Endodermal cell (in vitro differentiated cells): ENCODE measurements at regions not wholly inside any gene's neighbourhood (a gene's known extent, or its start where the extent isn't known, plus 50 kb on each side); places are given as distances from the start of the nearest gene placed in this dataset.

Experiments used
- DNase-seq: peaks from one replicate; pipeline ENCODE4 v3.0.0-alpha.2; 2017
- H3K27ac ChIP-seq: 2 replicates; pipeline ENCODE4 v1.5.1; 2013; ENCODE audit warnings: mild to moderate bottlenecking, low read depth, low read length, moderate library complexity
- H3K27me3 ChIP-seq: 2 replicates; pipeline ENCODE4 v1.6.1; 2013; ENCODE audit warnings: mild to moderate bottlenecking, low read length, moderate library complexity; ENCODE audit not compliant: insufficient read depth, control insufficient read depth, poor library complexity, severe bottlenecking
- H3K36me3 ChIP-seq: 2 replicates; pipeline ENCODE4 v1.7.0; 2013; ENCODE audit warnings: mild to moderate bottlenecking, low read length, moderate library complexity; ENCODE audit not compliant: control insufficient read depth, insufficient read depth
- H3K4me1 ChIP-seq: one replicate; pipeline ENCODE4 v1.7.0; 2013; ENCODE audit warnings: low read length; ENCODE audit not compliant: control insufficient read depth, insufficient read depth
- H3K4me3 ChIP-seq: 2 replicates; pipeline ENCODE4 v1.5.1; 2013; ENCODE audit warnings: mild to moderate bottlenecking, low read length, moderate library complexity
- H3K9ac ChIP-seq: 2 replicates; pipeline ENCODE4 v1.6.1; 2013; ENCODE audit warnings: mild to moderate bottlenecking, low read length, moderate library complexity; ENCODE audit not compliant: poor library complexity, severe bottlenecking; ENCODE audit errors: extremely low read depth
- H3K9me3 ChIP-seq: 2 replicates; pipeline ENCODE4 v1.6.1; 2013; ENCODE audit warnings: mild to moderate bottlenecking, low read length, moderate library complexity; ENCODE audit not compliant: control insufficient read depth
- H3K27ac Mint-ChIP-seq: 2 replicates; pipeline ENCODE4 v1.8.0; 2020; ENCODE audit warnings: mixed read lengths
- H3K27me3 Mint-ChIP-seq: 2 replicates; pipeline ENCODE4 v1.8.0; 2021; ENCODE audit warnings: mild to moderate bottlenecking, mixed read lengths; ENCODE audit not compliant: insufficient read depth
- H3K36me3 Mint-ChIP-seq: 2 replicates; pipeline ENCODE4 v1.8.0; 2020; ENCODE audit warnings: low read depth, mixed read lengths
- H3K4me1 Mint-ChIP-seq: 2 replicates; pipeline ENCODE4 v1.8.0; 2020; ENCODE audit warnings: mixed read lengths
- H3K4me3 Mint-ChIP-seq: 2 replicates; pipeline ENCODE4 v1.8.0; 2020; ENCODE audit warnings: mild to moderate bottlenecking, moderate library complexity, mixed read lengths
- H3K9me3 Mint-ChIP-seq: 2 replicates; pipeline ENCODE4 v1.8.0; 2020; ENCODE audit warnings: mild to moderate bottlenecking, mixed read lengths
- WGBS, 2 experiments: methylation state at CpG; one replicate each; pipeline versions ENCODE4 v1.1.5 to v1.1.7; 2013; ENCODE audit warnings: missing lambda C conversion rate in 2 of 2, mixed read lengths in 1 of 2; ENCODE audit not compliant: insufficient coverage in 1 of 2, insufficient read length in 1 of 2; 5-methylcytosine and 5-hydroxymethylcytosine counted together
- TF ChIP-seq, protein P1 (sequence below): fragments of 200-600 bp; sonication (generic); conservative IDR thresholded peaks from 2 replicates; pipeline ENCODE4 v1.5.0; 2021; ENCODE audit warnings: antibody characterized with exemption, mild to moderate bottlenecking

DNA sequence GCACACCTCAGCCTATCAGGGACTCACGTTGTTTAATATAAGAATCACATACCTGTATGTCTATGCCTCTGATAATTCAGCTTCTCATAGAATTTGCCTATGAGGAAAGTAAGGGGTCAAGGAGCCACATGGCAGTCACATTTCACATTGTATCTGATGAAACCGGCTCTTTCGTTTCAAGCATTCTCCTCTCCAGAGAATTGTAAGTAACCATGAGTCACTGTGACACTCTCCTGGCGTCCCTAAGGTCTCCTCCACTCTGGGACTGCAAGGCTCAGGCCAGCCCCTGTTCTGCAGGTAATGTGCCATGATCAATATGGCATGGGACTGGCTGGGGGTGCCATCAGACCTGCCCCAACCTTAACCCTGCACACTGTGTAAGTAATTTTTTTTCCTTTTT lies 503.3 kb downstream of the COG6 start:
- TF ChIP-seq, protein P1, sequence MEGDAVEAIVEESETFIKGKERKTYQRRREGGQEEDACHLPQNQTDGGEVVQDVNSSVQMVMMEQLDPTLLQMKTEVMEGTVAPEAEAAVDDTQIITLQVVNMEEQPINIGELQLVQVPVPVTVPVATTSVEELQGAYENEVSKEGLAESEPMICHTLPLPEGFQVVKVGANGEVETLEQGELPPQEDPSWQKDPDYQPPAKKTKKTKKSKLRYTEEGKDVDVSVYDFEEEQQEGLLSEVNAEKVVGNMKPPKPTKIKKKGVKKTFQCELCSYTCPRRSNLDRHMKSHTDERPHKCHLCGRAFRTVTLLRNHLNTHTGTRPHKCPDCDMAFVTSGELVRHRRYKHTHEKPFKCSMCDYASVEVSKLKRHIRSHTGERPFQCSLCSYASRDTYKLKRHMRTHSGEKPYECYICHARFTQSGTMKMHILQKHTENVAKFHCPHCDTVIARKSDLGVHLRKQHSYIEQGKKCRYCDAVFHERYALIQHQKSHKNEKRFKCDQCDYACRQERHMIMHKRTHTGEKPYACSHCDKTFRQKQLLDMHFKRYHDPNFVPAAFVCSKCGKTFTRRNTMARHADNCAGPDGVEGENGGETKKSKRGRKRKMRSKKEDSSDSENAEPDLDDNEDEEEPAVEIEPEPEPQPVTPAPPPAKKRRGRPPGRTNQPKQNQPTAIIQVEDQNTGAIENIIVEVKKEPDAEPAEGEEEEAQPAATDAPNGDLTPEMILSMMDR = no peak

DNA sequence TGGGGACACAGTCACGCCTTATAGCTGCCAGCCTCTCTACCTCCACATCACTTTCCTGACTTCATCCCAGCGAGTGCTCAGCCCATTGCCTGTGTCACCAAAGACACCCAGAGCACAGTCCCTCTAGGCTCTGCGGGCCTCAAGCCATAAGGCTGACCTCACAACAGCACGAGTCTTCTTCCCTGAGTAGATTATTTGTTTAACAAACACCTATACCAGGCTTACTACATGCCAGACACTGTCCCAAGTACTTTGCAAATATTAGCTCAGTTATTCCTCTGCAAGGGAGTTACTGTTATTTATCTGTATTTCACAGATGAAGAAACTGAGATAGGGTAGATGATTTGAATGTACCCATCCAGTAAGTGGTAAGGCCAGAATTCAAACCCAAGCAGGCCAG lies 504.3 kb downstream of the COG6 start:
- Histone ChIP-seq H3K4me3 (no peak overlapping the region), H3K36me3 (no peaks in the 10 kb centered on the region), H3K4me1 (peaks cover 2% of the 10 kb centered on the region), H3K9ac (no peak overlapping the region), H3K27me3 (no peaks in the 10 kb centered on the region), H3K9me3 (no peaks in the 10 kb centered on the region), H3K27ac (no peak overlapping the region)
- 89 to 96% methylated on average over 3 to 4 of the region's 4 CpGs for WGBS, 2 experiments
- Mint-ChIP-seq H3K9me3 (no peaks in the 10 kb centered on the region), H3K27me3 (no peaks in the 10 kb centered on the region), H3K27ac (no peak overlapping the region), H3K4me1 (peaks cover 8% of the 10 kb centered on the region), H3K36me3 (no peaks in the 10 kb centered on the region), H3K4me3 (no peak overlapping the region)
- TF ChIP-seq, protein P1 = no peak
- no peak for DNase-seq

More for the DNA sequence above, 503.3 kb downstream of the COG6 start:
- Histone ChIP-seq H3K9me3 (no peaks in the 10 kb centered on the region), H3K36me3 (no peaks in the 10 kb centered on the region), H3K4me3 (no peak overlapping the region), H3K27me3 (no peaks in the 10 kb centered on the region), H3K27ac (no peak overlapping the region), H3K4me1 (peaks cover 2% of the 10 kb centered on the region), H3K9ac (no peak overlapping the region)
- H3K9me3 Mint-ChIP-seq = no peaks in the 10 kb centered on the region
- 81 to 90% methylated on average over 3 to 4 of the region's 4 CpGs for WGBS, 2 experiments
- no peak for DNase-seq
- peaks cover 8% of the 10 kb centered on the region for H3K4me1 Mint-ChIP-seq
- no peak overlapping the region for H3K27ac Mint-ChIP-seq
- H3K27me3 Mint-ChIP-seq = no peaks in the 10 kb centered on the region
- H3K4me3 Mint-ChIP-seq = no peak overlapping the region
- H3K36me3 Mint-ChIP-seq = no peaks in the 10 kb centered on the region

DNA sequence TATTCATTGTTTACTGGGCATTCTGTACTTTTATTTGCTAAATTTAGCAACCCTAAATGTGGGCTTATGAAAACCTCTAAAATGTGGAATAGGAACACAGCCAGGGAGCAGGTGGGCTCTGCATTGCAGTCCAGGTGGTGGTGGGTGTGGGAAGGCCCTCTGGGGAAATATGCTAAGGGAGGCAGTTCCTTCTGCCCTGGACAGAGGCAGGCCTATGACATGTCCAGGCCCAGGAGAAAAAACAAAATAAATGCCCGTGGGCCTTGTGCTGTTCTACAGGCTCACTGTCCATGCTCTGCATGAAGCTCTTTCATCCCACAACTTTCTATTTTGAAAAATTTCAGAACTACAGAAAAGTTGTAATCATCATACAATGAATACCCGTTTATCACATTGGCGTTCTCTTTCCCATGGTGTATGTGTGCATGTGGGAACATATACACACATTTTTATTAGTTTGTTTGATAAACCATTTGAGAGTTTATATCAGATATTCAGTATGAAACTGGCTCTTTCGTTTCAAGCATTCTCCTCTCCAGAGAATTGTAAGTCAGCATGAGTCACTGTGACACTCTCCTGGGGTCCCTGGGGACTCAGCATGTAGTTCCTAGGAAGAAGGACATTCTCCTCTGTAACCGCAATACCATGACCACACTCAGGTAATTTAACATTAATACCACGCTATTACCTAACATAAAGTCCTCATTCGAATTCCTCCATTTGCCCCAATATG lies 505.3 kb downstream of the COG6 start:
- no peaks in the 10 kb centered on the region for H3K9me3 ChIP-seq
- peaks cover 2% of the 10 kb centered on the region for H3K4me1 ChIP-seq
- TF ChIP-seq, protein P1 = no peak
- no peak overlapping the region for H3K27ac Mint-ChIP-seq
- DNase-seq = no peak
- WGBS, 2 experiments = 89 to 94% methylated on average over 3 to 7 of the region's 7 CpGs
- peaks cover 8% of the 10 kb centered on the region for H3K4me1 Mint-ChIP-seq
- H3K27ac ChIP-seq = no peak overlapping the region
- no peaks in the 10 kb centered on the region for H3K27me3 Mint-ChIP-seq
- no peaks in the 10 kb centered on the region for H3K36me3 Mint-ChIP-seq
- no peak overlapping the region for H3K9ac ChIP-seq
- H3K4me3 ChIP-seq = no peak overlapping the region
- H3K4me3 Mint-ChIP-seq = no peak overlapping the region
- no peaks in the 10 kb centered on the region for H3K36me3 ChIP-seq
- H3K27me3 ChIP-seq = no peaks in the 10 kb centered on the region
- H3K9me3 Mint-ChIP-seq = no peaks in the 10 kb centered on the region
